ENCODE measurements at regions not wholly inside any gene's neighbourhood (a gene's known extent, or its start where the extent isn't known, plus 50 kb on each side); places are given as distances from the start of the nearest gene placed in this dataset.

- Histone ChIP-seq H3K36me3 (ENCODE audit: insufficient read depth, low read length) (no peaks in the 10 kb centered on the region), H3K4me1 (ENCODE audit: insufficient read depth, low read length, severe bottlenecking) (no peaks in the 10 kb centered on the region), H3F3A (ENCODE audit: insufficient read depth, low read length) (no peaks in the 10 kb centered on the region), H3K9me3 (ENCODE audit: low read length) (no peaks in the 10 kb centered on the region), H2AFZ (ENCODE audit: low read length) (no peak overlapping the region), H4K20me1 (ENCODE audit: insufficient read depth, low read length) (no peaks in the 10 kb centered on the region), H3K79me2 (ENCODE audit: insufficient read depth, low read length) (no peaks in the 10 kb centered on the region), H3K4me2 (ENCODE audit: low read length) (no peak overlapping the region), H3K4me3 (ENCODE audit: low read depth, low read length, poor library complexity, severe bottlenecking) (no peak overlapping the region), H3K9me2 (ENCODE audit: low read depth, low read length) (no peaks in the 10 kb centered on the region), H3K27ac (ENCODE audit: low read depth, low read length, poor library complexity, severe bottlenecking) (no peak overlapping the region), H3K27me3 (ENCODE audit: insufficient read depth, low read length) (no peaks in the 10 kb centered on the region), H3K9ac (ENCODE audit: low read length) (no peak overlapping the region)
- no peak for TF ChIP-seq EZH2 (IDR thresholded peaks at IDR 0.05; ENCODE audit: borderline replicate concordance, low read length)
- TF ChIP-seq CTCF (IDR thresholded peaks at IDR 0.05; ENCODE audit: low read length), result no peak
Measured at GRCh38 chrX:128714425-128714824, 662.2 kb upstream of the ACTRT1 start.

- Histone ChIP-seq H3K9me2 (ENCODE audit: low read depth, low read length) (no peaks in the 10 kb centered on the region), H3K27me3 (ENCODE audit: insufficient read depth, low read length) (no peaks in the 10 kb centered on the region), H3K9ac (ENCODE audit: low read length) (no peak overlapping the region), H3K4me1 (ENCODE audit: insufficient read depth, low read length, severe bottlenecking) (no peaks in the 10 kb centered on the region), H3K27ac (ENCODE audit: low read depth, low read length, poor library complexity, severe bottlenecking) (no peak overlapping the region), H3F3A (ENCODE audit: insufficient read depth, low read length) (no peaks in the 10 kb centered on the region), H3K79me2 (ENCODE audit: insufficient read depth, low read length) (no peaks in the 10 kb centered on the region), H3K4me3 (ENCODE audit: low read depth, low read length, poor library complexity, severe bottlenecking) (no peak overlapping the region), H3K4me2 (ENCODE audit: low read length) (no peak overlapping the region), H3K9me3 (ENCODE audit: low read length) (no peaks in the 10 kb centered on the region), H2AFZ (ENCODE audit: low read length) (no peak overlapping the region), H4K20me1 (ENCODE audit: insufficient read depth, low read length) (no peaks in the 10 kb centered on the region), H3K36me3 (ENCODE audit: insufficient read depth, low read length) (no peaks in the 10 kb centered on the region)
- TF ChIP-seq CTCF (IDR thresholded peaks at IDR 0.05; ENCODE audit: low read length), result no peak
- TF ChIP-seq EZH2 (IDR thresholded peaks at IDR 0.05; ENCODE audit: borderline replicate concordance, low read length), result no peak
Measured at GRCh38 chrX:128699716-128700285, 647.6 kb upstream of the ACTRT1 start.

- Histone ChIP-seq H3K4me1 (ENCODE audit: insufficient read depth, low read length, severe bottlenecking) (no peaks in the 10 kb centered on the region), H3K36me3 (ENCODE audit: insufficient read depth, low read length) (no peaks in the 10 kb centered on the region), H3K9me3 (ENCODE audit: low read length) (no peaks in the 10 kb centered on the region), H3K4me2 (ENCODE audit: low read length) (no peak overlapping the region), H4K20me1 (ENCODE audit: insufficient read depth, low read length) (no peaks in the 10 kb centered on the region), H2AFZ (ENCODE audit: low read length) (no peak overlapping the region), H3K9ac (ENCODE audit: low read length) (no peak overlapping the region), H3K79me2 (ENCODE audit: insufficient read depth, low read length) (no peaks in the 10 kb centered on the region), H3K27me3 (ENCODE audit: insufficient read depth, low read length) (no peaks in the 10 kb centered on the region), H3K27ac (ENCODE audit: low read depth, low read length, poor library complexity, severe bottlenecking) (no peak overlapping the region), H3K9me2 (ENCODE audit: low read depth, low read length) (no peaks in the 10 kb centered on the region), H3K4me3 (ENCODE audit: low read depth, low read length, poor library complexity, severe bottlenecking) (no peak overlapping the region), H3F3A (ENCODE audit: insufficient read depth, low read length) (no peaks in the 10 kb centered on the region)
- TF ChIP-seq CTCF (IDR thresholded peaks at IDR 0.05; ENCODE audit: low read length) (no peak), EZH2 (IDR thresholded peaks at IDR 0.05; ENCODE audit: borderline replicate concordance, low read length) (no peak)
Measured at GRCh38 chrX:128698573-128699181, 646.5 kb upstream of the ACTRT1 start.

Measured in OCI-LY1 (cell line).